GDM1 (cell line): ENCODE measurements at regions not wholly inside any gene's neighbourhood (a gene's known extent, or its start where the extent isn't known, plus 50 kb on each side); places are given as distances from the start of the nearest gene placed in this dataset.

ENCODE experiments used
- DNase-seq: peaks from one replicate; lab custom pipeline; 2025; lab: John Stamatoyannopoulos, UW

GRCh38 chr18:22330508-22330907 lies 87.2 kb downstream of the CTAGE1 start:
- DNase-seq, result no peak

GRCh38 chr18:22325396-22325795 lies 92.3 kb downstream of the CTAGE1 start:
- DNase-seq, result no peak

GRCh38 chr18:22324191-22325131 lies 93.3 kb downstream of the CTAGE1 start:
- DNase-seq, result no peak

GRCh38 chr18:22322243-22322691 lies 95.4 kb downstream of the CTAGE1 start:
- no peak for DNase-seq

GRCh38 chr18:22320771-22321170 lies 96.9 kb downstream of the CTAGE1 start:
- no peak for DNase-seq

GRCh38 chr18:22320155-22320554 lies 97.6 kb downstream of the CTAGE1 start:
- no peak for DNase-seq

- DNase-seq, result no peak
Observed at GRCh38 chr18:22318745-22319407, 98.8 kb downstream of the CTAGE1 start.

- no peak for DNase-seq
Observed at GRCh38 chr18:22314420-22314819, 103.3 kb downstream of the CTAGE1 start.

- DNase-seq, result no peak
Observed at GRCh38 chr18:22314001-22314400, 103.7 kb downstream of the CTAGE1 start.

GRCh38 chr18:22311301-22311700 lies 106.4 kb downstream of the CTAGE1 start:
- no peak for DNase-seq

- no peak for DNase-seq
Observed at GRCh38 chr18:22309191-22309590, 108.5 kb downstream of the CTAGE1 start.

- DNase-seq, result no peak
Observed at GRCh38 chr18:22307528-22307927, 110.2 kb downstream of the CTAGE1 start.

- no peak for DNase-seq
Observed at GRCh38 chr18:22303927-22304326, 113.8 kb downstream of the CTAGE1 start.

- no peak for DNase-seq
Observed at GRCh38 chr18:22302144-22302543, 115.6 kb downstream of the CTAGE1 start.

GRCh38 chr18:22300665-22301636 lies 116.8 kb downstream of the CTAGE1 start:
- no peak for DNase-seq

- DNase-seq, result no peak
Observed at GRCh38 chr18:22297008-22297407, 120.7 kb downstream of the CTAGE1 start.

- no peak for DNase-seq
Observed at GRCh38 chr18:22296304-22296703, 121.4 kb downstream of the CTAGE1 start.

GRCh38 chr18:22293417-22293816 lies 124.0 kb downstream of the GATA6 start:
- DNase-seq, result no peak

- DNase-seq, result no peak
Observed at GRCh38 chr18:22290004-22290403, 120.6 kb downstream of the GATA6 start.

- no peak for DNase-seq
Observed at GRCh38 chr18:22286585-22286984, 117.2 kb downstream of the GATA6 start.

GRCh38 chr18:22285361-22286140 lies 116.2 kb downstream of the GATA6 start:
- no peak for DNase-seq
